HG03196 (cell line): ENCODE measurements at regions not wholly inside any gene's neighbourhood (a gene's known extent, or its start where the extent isn't known, plus 50 kb on each side); places are given as distances from the start of the nearest gene placed in this dataset.

Experiments used
- ATAC-seq: cut with Tn5 transposase; IDR thresholded peaks from one replicate; pipeline ENCODE4 v1.9.1; 2021; ENCODE audit not compliant: unreplicated experiment

GRCh38 chr15:69624155-69624520 is 171.5 kb downstream of the RPLP1 start:
- no peak for ATAC-seq

GRCh38 chr15:69624816-69625215 is 172.2 kb downstream of the RPLP1 start:
- ATAC-seq, result no peak

- no peak for ATAC-seq
Observed at GRCh38 chr15:69625328-69625727, 172.7 kb downstream of the RPLP1 start.

- no peak for ATAC-seq
Observed at GRCh38 chr15:69626095-69627066, 173.8 kb downstream of the RPLP1 start.

GRCh38 chr15:69627548-69628158 is 175.0 kb downstream of the RPLP1 start:
- ATAC-seq, result no peak

- ATAC-seq, result no peak
Observed at GRCh38 chr15:69628256-69629093, 175.9 kb downstream of the RPLP1 start.

GRCh38 chr15:69629631-69630161 is 177.1 kb downstream of the RPLP1 start:
- ATAC-seq, result no peak

- ATAC-seq, result no peak
Observed at GRCh38 chr15:69631005-69631404, 178.4 kb downstream of the RPLP1 start.

GRCh38 chr15:69631978-69632377 is 179.4 kb downstream of the RPLP1 start:
- ATAC-seq, result no peak

- ATAC-seq, result no peak
Observed at GRCh38 chr15:69634860-69635259, 182.2 kb downstream of the RPLP1 start.

GRCh38 chr15:69636169-69636915 is 183.7 kb downstream of the RPLP1 start:
- ATAC-seq, result no peak

- no peak for ATAC-seq
Observed at GRCh38 chr15:69637818-69638217, 185.2 kb downstream of the RPLP1 start.

- no peak for ATAC-seq
Observed at GRCh38 chr15:69643476-69643875, 190.9 kb downstream of the RPLP1 start.

GRCh38 chr15:69643971-69644370 is 191.4 kb downstream of the RPLP1 start:
- ATAC-seq, result no peak

GRCh38 chr15:69644876-69645275 is 192.3 kb downstream of the RPLP1 start:
- ATAC-seq, result no peak

GRCh38 chr15:69647142-69647513 is 194.5 kb downstream of the RPLP1 start:
- ATAC-seq, result no peak

- no peak for ATAC-seq
Observed at GRCh38 chr15:69648212-69648611, 195.6 kb downstream of the RPLP1 start.

GRCh38 chr15:69648775-69649735 is 196.4 kb downstream of the RPLP1 start:
- ATAC-seq, result no peak

GRCh38 chr15:69652293-69652692 is 199.7 kb downstream of the RPLP1 start:
- no peak for ATAC-seq
